HG03159 (cell line): ENCODE measurements at regions not wholly inside any gene's neighbourhood (a gene's known extent, or its start where the extent isn't known, plus 50 kb on each side); places are given as distances from the start of the nearest gene placed in this dataset.
"Not testable (repeated sequence)": the region's sequence is repeated elsewhere in the genome, so short reads cannot be mapped to it uniquely, and the experiment has no call there.

Experiments used
- ATAC-seq: cut with Tn5 transposase; IDR thresholded peaks from one replicate; pipeline ENCODE4 v1.9.1; 2021; ENCODE audit warnings: mild to moderate bottlenecking, moderate library complexity; ENCODE audit not compliant: unreplicated experiment

- no peak for ATAC-seq
Observed at GRCh38 chr14:85040046-85040685, 489.8 kb upstream of the FLRT2 start.

DNA sequence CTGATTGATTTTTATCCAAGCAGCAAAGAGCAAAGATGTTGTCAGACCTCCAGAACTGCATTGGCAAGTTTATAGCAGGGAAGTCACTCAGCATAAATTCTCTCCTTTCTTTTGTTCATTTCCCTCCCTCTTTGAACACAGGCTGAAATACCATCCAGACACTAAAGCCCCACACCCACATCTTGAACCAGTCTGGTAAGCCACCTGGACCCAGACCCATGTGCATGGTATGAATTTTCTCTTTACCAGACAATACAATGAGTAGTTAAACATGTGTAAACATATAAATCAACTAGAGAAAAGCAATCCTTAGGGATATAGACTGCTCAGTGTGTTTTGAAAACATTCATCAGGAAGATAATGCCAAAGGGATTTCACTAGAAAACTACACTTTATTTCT, 488.3 kb upstream of the FLRT2 start:
- ATAC-seq: no peak

GRCh38 chr14:85042301-85042700, 487.6 kb upstream of the FLRT2 start:
- no peak for ATAC-seq

DNA sequence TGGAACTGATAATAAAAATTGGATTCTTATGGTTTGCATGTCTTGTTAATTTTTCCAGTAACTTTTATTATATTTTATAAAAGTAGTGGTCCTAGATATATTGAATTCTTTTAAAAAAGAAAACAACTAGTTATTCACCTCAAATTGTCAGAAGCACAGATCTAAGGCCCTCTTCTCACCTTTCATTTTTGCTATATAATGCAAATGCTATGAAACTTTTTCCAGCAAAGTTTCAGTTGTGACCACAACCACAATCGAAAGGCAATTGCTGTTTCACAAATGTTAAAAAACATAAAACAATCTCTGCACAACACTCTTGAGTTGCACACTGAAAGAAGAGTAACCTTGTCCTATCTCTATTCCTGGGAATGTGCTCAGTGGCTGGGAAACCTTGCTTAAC, 479.8 kb upstream of the FLRT2 start:
- ATAC-seq: no peak

DNA sequence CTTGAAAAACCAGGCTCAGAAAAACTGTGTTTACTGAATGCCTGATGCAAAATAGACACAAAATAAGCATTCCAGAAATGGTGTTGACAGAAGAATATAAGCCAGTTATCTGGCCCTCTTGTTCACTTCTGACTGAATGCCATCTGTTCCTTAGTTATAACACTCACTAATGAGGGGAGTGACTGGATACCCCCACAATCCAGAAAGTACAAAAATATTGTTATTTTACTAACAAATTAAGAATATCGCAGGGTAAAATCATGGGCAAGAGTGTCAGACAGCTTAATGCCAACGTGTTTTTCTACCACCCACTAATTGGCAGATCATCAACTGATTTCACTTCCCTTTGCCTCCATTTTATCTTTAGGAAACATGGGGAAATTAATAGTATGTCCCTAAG, 477.3 kb upstream of the FLRT2 start:
- ATAC-seq: no peak

- ATAC-seq: no peak
Observed at GRCh38 chr14:85054178-85054577, 475.8 kb upstream of the FLRT2 start.

GRCh38 chr14:85056267-85056666, 473.7 kb upstream of the FLRT2 start:
- ATAC-seq: no peak

- ATAC-seq: no peak
Observed at GRCh38 chr14:85057221-85057620, 472.7 kb upstream of the FLRT2 start.

DNA sequence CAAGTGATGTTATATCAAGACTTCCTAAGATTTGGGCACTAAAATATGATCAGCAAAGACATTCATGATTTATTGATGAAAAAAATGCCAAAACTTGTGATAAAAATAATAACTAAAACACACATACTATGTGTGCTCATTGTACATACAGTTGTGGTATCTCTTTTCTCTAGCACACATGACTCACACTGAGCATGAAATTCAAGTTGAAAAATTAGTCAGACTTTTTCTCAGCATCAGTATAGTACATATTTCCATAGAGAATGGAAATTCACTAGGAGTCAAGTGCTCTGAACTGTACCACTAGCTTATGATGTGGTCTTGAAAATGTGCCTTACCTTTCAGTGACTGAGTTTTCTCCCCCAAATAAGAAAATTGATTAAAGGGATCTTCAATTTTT, 471.8 kb upstream of the FLRT2 start:
- no peak for ATAC-seq

- ATAC-seq: no peak
Observed at GRCh38 chr14:85060121-85060520, 469.8 kb upstream of the FLRT2 start.

- no peak for ATAC-seq
Observed at GRCh38 chr14:85061256-85061655, 468.7 kb upstream of the FLRT2 start.

DNA sequence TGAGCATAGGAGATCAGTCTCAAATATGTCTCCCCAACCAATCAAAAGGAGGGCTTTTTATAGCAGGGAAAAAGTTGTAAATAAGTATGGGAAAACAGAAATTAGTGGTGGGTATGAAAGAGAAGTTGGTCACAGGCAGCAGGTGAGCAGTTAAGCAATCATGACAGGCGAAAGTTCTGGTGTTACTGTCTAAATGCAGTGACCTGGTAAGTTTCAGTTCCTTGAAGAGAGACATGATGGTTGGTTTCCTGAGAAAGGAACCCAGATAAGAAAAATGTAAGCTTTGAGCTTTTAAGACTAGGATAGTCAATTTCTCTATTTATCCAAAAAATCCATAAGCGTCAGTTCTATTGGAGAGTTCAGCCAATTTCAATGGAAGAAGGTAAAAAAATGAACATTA, 466.2 kb upstream of the FLRT2 start:
- no peak for ATAC-seq

DNA sequence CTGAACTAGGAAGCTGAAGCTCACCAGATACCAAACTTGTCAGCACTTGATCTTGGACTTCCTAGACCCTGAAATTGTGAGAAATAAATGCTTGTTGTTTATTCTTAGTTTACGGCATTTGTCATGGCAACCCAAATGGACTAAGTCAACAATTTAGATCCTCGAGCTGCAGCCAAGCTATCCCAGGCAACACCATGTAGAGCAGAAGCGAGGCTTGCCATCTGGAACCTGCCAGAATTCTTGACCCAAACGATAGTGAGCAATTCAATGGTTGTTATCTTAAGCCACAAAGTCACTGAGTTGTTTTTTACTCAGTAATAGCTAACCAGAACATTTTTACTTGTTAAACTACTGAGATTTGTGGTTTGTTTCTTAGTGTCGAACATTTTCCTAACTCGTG, 458.5 kb upstream of the FLRT2 start:
- no peak for ATAC-seq

GRCh38 chr14:85074955-85075354, 455.0 kb upstream of the FLRT2 start:
- ATAC-seq: no peak

DNA sequence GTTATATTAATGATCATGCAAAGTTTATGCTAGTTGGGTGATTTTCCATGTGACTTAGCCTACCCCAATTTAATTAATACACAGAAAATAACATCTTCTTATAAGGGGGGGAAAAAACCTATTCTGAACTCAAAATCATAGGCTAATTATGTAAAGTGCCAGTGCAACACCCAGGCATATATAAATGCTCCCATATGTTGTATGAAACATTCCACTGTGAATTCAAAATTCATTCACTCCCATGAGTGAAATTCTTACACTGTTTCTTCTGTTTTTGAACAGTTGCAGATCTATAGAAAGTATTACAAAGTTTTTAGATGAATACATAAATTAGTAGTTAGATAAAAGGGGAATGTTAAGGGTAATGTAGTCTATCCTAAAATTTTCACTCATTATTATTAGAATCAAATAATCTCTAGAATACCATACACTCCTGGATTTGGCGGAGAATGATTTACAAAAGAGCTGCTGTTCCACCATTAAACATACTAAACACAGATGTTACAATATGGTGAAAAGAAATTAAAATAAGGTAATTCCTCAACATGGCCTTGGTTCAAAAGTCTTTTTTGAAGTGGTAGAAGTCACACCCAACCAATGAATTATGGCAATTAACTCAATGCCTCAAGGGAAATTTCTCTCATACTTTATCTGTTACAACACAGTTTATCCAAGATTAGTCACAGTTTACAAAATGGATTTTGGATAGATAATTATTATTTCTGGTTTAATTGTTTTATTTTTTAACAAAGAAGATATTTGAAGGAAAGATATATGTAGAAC, 454.1 kb upstream of the FLRT2 start:
- ATAC-seq: no peak

DNA sequence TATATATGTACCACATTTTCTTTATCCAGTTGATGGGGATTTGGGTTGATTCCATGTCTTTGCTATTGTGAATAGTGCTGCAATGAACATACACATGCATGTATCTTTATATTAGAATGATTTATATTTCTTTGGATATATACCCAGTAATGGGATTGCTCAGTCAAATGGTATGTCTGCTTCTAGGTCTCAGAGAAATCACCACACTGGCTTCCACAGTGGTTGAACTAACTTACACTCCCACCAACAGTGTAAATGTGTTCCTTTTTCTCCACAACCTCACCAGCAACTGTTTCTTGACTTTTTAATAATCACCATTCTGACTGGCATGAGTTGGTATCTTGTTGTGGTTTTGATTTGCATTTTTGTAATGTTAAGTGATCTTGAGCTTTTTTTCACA, 452.2 kb upstream of the FLRT2 start:
- not testable (repeated sequence) for ATAC-seq

- ATAC-seq: no peak
Observed at GRCh38 chr14:85079842-85080730, 449.9 kb upstream of the FLRT2 start.

- ATAC-seq: no peak
Observed at GRCh38 chr14:85084344-85084743, 445.6 kb upstream of the FLRT2 start.

DNA sequence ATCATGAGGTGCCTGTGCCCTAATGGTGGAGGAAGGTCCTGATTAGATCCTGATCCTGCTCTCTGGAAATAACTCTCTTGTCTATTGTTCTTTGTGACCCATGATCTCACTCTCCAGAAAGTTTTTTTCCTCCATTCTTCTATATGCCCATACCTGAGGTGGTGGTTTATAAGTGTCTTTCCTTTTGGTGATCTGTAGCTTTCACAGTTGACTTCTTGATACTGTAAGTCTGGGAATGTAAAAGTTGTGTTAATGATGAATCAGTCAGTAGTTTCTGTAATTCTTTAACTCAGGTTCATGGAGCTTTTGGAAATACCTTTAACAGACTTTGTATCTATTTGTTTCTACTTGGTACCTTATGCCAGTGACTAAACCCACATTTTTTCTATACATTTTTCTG, 444.0 kb upstream of the FLRT2 start:
- ATAC-seq: no peak

DNA sequence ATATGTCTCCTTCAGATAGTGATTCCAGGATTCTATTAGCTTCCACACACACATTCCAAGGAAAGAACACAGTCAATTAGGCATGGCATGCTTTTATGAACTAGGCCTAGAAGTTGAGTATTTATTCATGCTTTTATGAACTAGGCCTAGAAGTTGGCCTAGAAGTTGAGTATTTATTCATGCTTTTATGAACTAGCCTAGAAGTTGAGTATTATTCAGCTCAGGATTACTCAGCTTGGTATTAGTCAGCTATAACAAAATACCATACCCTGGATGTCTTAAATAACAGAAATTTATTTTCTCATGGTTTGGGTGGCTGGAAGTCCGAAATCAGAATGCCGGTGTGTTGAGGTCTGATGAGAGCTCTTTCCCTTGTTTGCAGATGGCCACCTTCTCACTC, 442.7 kb upstream of the FLRT2 start:
- ATAC-seq: no peak

GRCh38 chr14:85088192-85088591, 441.8 kb upstream of the FLRT2 start:
- ATAC-seq: no peak

GRCh38 chr14:85090681-85091080, 439.3 kb upstream of the FLRT2 start:
- ATAC-seq: no peak
